ENCODE measurements at regions not wholly inside any gene's neighbourhood (a gene's known extent, or its start where the extent isn't known, plus 50 kb on each side); places are given as distances from the start of the nearest gene placed in this dataset.

GRCh38 chr4:102168580-102168979 is 176.7 kb downstream of the SLC39A8 start:
- Histone ChIP-seq H3K36me3 (ENCODE audit: control insufficient read depth in 1 of 2, insufficient read depth in 2 of 2, low read length in 2 of 2) (no peaks in the 10 kb centered on the region), H4K20me1 (ENCODE audit: insufficient read depth) (no peaks in the 10 kb centered on the region), H3K9ac (ENCODE audit: low read length) (no peak overlapping the region), H3K4me2 (ENCODE audit: low read length) (no peak overlapping the region), H3K4me1 (ENCODE audit: control insufficient read depth in 1 of 2, insufficient read depth in 2 of 2, low read length in 2 of 2) (no peaks in the 10 kb centered on the region), H3K27me3 (ENCODE audit: insufficient read depth, low read length) (no peaks in the 10 kb centered on the region), H3K4me3 (replicated peaks in 1 of 2; ENCODE audit: low read depth in 1 of 2, low read length in 2 of 2) (no peak overlapping the region), H3K9me2 (ENCODE audit: insufficient read depth) (no peaks in the 10 kb centered on the region), H3K79me2 (ENCODE audit: insufficient read depth, low read length) (no peaks in the 10 kb centered on the region), H3K9me3 (ENCODE audit: control insufficient read depth in 1 of 2, insufficient read depth in 1 of 2, low read depth in 1 of 2, low read length in 2 of 2) (no peaks in the 10 kb centered on the region), H2AFZ (ENCODE audit: low read depth, low read length, poor library complexity, severe bottlenecking) (no peak overlapping the region), H3K27ac (ENCODE audit: low read depth, low read length) (no peak overlapping the region)
- no TSS peak for BruUV-seq (replicated peaks)
- TF ChIP-seq RAD21 (IDR thresholded peaks at IDR 0.05; ENCODE audit: low read depth) (no peak), CBX3 (IDR thresholded peaks at IDR 0.05; ENCODE audit: low read depth) (no peak), EZH2phosphoT487 (IDR thresholded peaks at IDR 0.05; ENCODE audit: borderline replicate concordance) (no peak), POLR2AphosphoS5 (IDR thresholded peaks at IDR 0.05; ENCODE audit: low read depth, low read length) (no peak), SIN3A (IDR thresholded peaks at IDR 0.05; ENCODE audit: low read depth) (no peak), CEBPB (IDR thresholded peaks at IDR 0.05; ENCODE audit: low read depth) (no peak), ELF1 (IDR thresholded peaks at IDR 0.05; ENCODE audit: borderline replicate concordance, low read depth) (no peak), REST (IDR thresholded peaks at IDR 0.05; ENCODE audit: low read depth) (no peak)
- ATAC-seq (no peak), DNase-seq (ENCODE audit: low read depth, low spot score) (no peak)
- POLR2A ChIA-PET: no interaction called here
- RAD21 ChIA-PET (ENCODE audit: low non-redundant PET in 1 of 2, low total read pairs in 2 of 2, uncharacterized antibody in 2 of 2, unreplicated experiment in 2 of 2): no interaction called here
- intact Hi-C loops (cut with micrococcal nuclease): no loop called here
- CTCF ChIA-PET: no interaction called here

GRCh38 chr4:102165584-102165983 is 179.7 kb downstream of the SLC39A8 start:
- ChIA-PET CTCF (no interaction called here), POLR2A (no interaction called here), RAD21 (ENCODE audit: low non-redundant PET in 1 of 2, low total read pairs in 2 of 2, uncharacterized antibody in 2 of 2, unreplicated experiment in 2 of 2) (no interaction called here)
- no peaks in the 10 kb centered on the region for H4K20me1 ChIP-seq (ENCODE audit: insufficient read depth)
- H3K27me3 ChIP-seq (ENCODE audit: insufficient read depth, low read length): no peaks in the 10 kb centered on the region
- no peak overlapping the region for H3K4me2 ChIP-seq (ENCODE audit: low read length)
- DNase-seq (ENCODE audit: low read depth, low spot score) (no peak), ATAC-seq (no peak)
- H3K4me3 ChIP-seq (replicated peaks in 1 of 2; ENCODE audit: low read depth in 1 of 2, low read length in 2 of 2): no peak overlapping the region
- H3K4me1 ChIP-seq (ENCODE audit: control insufficient read depth in 1 of 2, insufficient read depth in 2 of 2, low read length in 2 of 2): no peaks in the 10 kb centered on the region
- H2AFZ ChIP-seq (ENCODE audit: low read depth, low read length, poor library complexity, severe bottlenecking): no peak overlapping the region
- 0 out of 4 replicates have a peak, but pooled peaks cover 0 to 6% of the 10 kb centered on the region in 2 experiments for H3K9me3 ChIP-seq (ENCODE audit: control insufficient read depth in 1 of 2, insufficient read depth in 1 of 2, low read depth in 1 of 2, low read length in 2 of 2)
- TF ChIP-seq SP1 (IDR thresholded peaks at IDR 0.05; ENCODE audit: low read depth) (no peak), EZH2phosphoT487 (IDR thresholded peaks at IDR 0.05; ENCODE audit: borderline replicate concordance) (no peak), CBX3 (IDR thresholded peaks at IDR 0.05; ENCODE audit: low read depth) (no peak), SIN3A (IDR thresholded peaks at IDR 0.05; ENCODE audit: low read depth) (no peak), FOSL1 (IDR thresholded peaks at IDR 0.05; ENCODE audit: low read depth) (no peak), TCF7L2 (IDR thresholded peaks at IDR 0.05; ENCODE audit: borderline replicate concordance, extremely low read depth, insufficient read depth, insufficient read length) (no peak), ZBTB33 (IDR thresholded peaks at IDR 0.05; ENCODE audit: extremely low read depth, insufficient replicate concordance, low read length) (no peak), POLR2AphosphoS5 (IDR thresholded peaks at IDR 0.05; ENCODE audit: low read depth, low read length) (no peak)
- H3K79me2 ChIP-seq (ENCODE audit: insufficient read depth, low read length): no peaks in the 10 kb centered on the region
- no peak overlapping the region for H3K9ac ChIP-seq (ENCODE audit: low read length)
- H3K27ac ChIP-seq (ENCODE audit: low read depth, low read length): no peak overlapping the region
- intact Hi-C loops (cut with micrococcal nuclease): no loop called here
- no peaks in the 10 kb centered on the region for H3K36me3 ChIP-seq (ENCODE audit: control insufficient read depth in 1 of 2, insufficient read depth in 2 of 2, low read length in 2 of 2)
- no peaks in the 10 kb centered on the region for H3K9me2 ChIP-seq (ENCODE audit: insufficient read depth)
- no TSS peak for BruUV-seq (replicated peaks)
